ENCODE measurements at regions not wholly inside any gene's neighbourhood (a gene's known extent, or its start where the extent isn't known, plus 50 kb on each side); places are given as distances from the start of the nearest gene placed in this dataset.

- H3K4me2 ChIP-seq (ENCODE audit: control insufficient read depth, extremely low read depth, insufficient read depth, low read depth, low read length) = no peak overlapping the region
- no peak for FAIRE-seq
These were observed 311.0 kb downstream of the HLX start for GRCh38 chr1:221190249-221190648.

DNA sequence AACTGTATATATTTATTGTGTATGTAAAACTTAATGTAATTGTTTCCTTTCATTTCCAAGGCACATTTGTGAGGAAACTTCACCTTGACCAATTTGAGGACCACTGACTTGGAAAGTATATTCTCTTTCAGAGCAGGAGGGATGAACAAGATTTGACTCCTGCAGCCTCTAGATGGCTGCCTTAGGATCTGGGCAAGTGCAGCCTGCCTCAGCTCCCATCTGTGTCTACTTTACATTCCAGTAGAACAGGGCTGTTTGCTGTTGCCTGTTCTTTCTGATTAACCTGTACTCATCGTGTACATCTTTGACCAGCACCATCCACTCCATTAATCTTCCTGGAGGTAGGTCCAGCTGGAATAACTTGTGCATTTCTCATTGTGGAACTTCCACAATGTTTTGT lies 312.8 kb downstream of the HLX start:
- TF ChIP-seq EZH2 (IDR thresholded peaks at IDR 0.05; ENCODE audit: low read length) = no peak
- TF ChIP-seq, protein P1, sequence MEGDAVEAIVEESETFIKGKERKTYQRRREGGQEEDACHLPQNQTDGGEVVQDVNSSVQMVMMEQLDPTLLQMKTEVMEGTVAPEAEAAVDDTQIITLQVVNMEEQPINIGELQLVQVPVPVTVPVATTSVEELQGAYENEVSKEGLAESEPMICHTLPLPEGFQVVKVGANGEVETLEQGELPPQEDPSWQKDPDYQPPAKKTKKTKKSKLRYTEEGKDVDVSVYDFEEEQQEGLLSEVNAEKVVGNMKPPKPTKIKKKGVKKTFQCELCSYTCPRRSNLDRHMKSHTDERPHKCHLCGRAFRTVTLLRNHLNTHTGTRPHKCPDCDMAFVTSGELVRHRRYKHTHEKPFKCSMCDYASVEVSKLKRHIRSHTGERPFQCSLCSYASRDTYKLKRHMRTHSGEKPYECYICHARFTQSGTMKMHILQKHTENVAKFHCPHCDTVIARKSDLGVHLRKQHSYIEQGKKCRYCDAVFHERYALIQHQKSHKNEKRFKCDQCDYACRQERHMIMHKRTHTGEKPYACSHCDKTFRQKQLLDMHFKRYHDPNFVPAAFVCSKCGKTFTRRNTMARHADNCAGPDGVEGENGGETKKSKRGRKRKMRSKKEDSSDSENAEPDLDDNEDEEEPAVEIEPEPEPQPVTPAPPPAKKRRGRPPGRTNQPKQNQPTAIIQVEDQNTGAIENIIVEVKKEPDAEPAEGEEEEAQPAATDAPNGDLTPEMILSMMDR (optimal IDR thresholded peaks at IDR 0.05 in 1 of 3, IDR thresholded peaks at IDR 0.05 in 1 of 3, conservative IDR thresholded peaks at IDR 0.05 in 1 of 3; ENCODE audit: extremely low read depth in 1 of 3, insufficient read depth in 2 of 3, low read length in 3 of 3) = no peak
- Histone ChIP-seq H4K20me1 (ENCODE audit: control insufficient read depth, extremely low read depth, insufficient read depth, low read length) (no peaks in the 10 kb centered on the region), H3K27me3 (ENCODE audit: control insufficient read depth, extremely low read depth, insufficient read depth, low read length) (no peaks in the 10 kb centered on the region), H3K9ac (ENCODE audit: control insufficient read depth, extremely low read depth, insufficient read depth, low read length) (no peak overlapping the region), H3K79me2 (ENCODE audit: control insufficient read depth, insufficient read depth, low read length) (no peaks in the 10 kb centered on the region), H3K4me1 (ENCODE audit: control insufficient read depth, extremely low read depth, insufficient read depth, low read length) (no peaks in the 10 kb centered on the region), H3K36me3 (ENCODE audit: control insufficient read depth in 2 of 2, extremely low read depth in 1 of 2, insufficient read depth in 2 of 2, low read length in 2 of 2) (no peaks in the 10 kb centered on the region), H3K4me3 (ENCODE audit: control insufficient read depth in 2 of 3, extremely low read depth in 1 of 3, insufficient read depth in 2 of 3, low read depth in 1 of 3, low read length in 3 of 3) (no peak overlapping the region), H3K9me1 (ENCODE audit: control insufficient read depth, extremely low read depth, insufficient read depth, low read length) (no peaks in the 10 kb centered on the region), H2AFZ (ENCODE audit: control insufficient read depth, low read length) (no peak overlapping the region), H3K4me2 (ENCODE audit: control insufficient read depth, extremely low read depth, insufficient read depth, low read depth, low read length) (no peak overlapping the region), H3K27ac (ENCODE audit: control insufficient read depth, insufficient read depth, low read length) (no peak overlapping the region), H3K9me3 (ENCODE audit: control insufficient read depth, low read depth, low read length) (no peaks in the 10 kb centered on the region)
- DNase-seq (ENCODE audit: low read depth, low spot score) = no peak
- dilution Hi-C loops (cut with MboI; ENCODE audit: extremely low pct_ligation_motif_present, low sequenced_read_pairs) = no loop called here
- FAIRE-seq = no peak

More at GRCh38 chr1:221190249-221190648, 311.0 kb downstream of the HLX start:
- no peaks in the 10 kb centered on the region for H3K9me3 ChIP-seq (ENCODE audit: control insufficient read depth, low read depth, low read length)
- H3K9ac ChIP-seq (ENCODE audit: control insufficient read depth, extremely low read depth, insufficient read depth, low read length) = no peak overlapping the region
- no peaks in the 10 kb centered on the region for H3K79me2 ChIP-seq (ENCODE audit: control insufficient read depth, insufficient read depth, low read length)
- no peak overlapping the region for H3K27ac ChIP-seq (ENCODE audit: control insufficient read depth, insufficient read depth, low read length)
- no peak overlapping the region for H2AFZ ChIP-seq (ENCODE audit: control insufficient read depth, low read length)
- no peaks in the 10 kb centered on the region for H3K9me1 ChIP-seq (ENCODE audit: control insufficient read depth, extremely low read depth, insufficient read depth, low read length)
- dilution Hi-C loops (cut with MboI; ENCODE audit: extremely low pct_ligation_motif_present, low sequenced_read_pairs) = no loop called here
- H3K4me1 ChIP-seq (ENCODE audit: control insufficient read depth, extremely low read depth, insufficient read depth, low read length) = no peaks in the 10 kb centered on the region
- no peak for TF ChIP-seq EZH2 (IDR thresholded peaks at IDR 0.05; ENCODE audit: low read length)
- TF ChIP-seq, protein P1 (optimal IDR thresholded peaks at IDR 0.05 in 1 of 3, IDR thresholded peaks at IDR 0.05 in 1 of 3, conservative IDR thresholded peaks at IDR 0.05 in 1 of 3; ENCODE audit: extremely low read depth in 1 of 3, insufficient read depth in 2 of 3, low read length in 3 of 3) = no peak
- no peaks in the 10 kb centered on the region for H4K20me1 ChIP-seq (ENCODE audit: control insufficient read depth, extremely low read depth, insufficient read depth, low read length)
- no peaks in the 10 kb centered on the region for H3K36me3 ChIP-seq (ENCODE audit: control insufficient read depth in 2 of 2, extremely low read depth in 1 of 2, insufficient read depth in 2 of 2, low read length in 2 of 2)
- no peak overlapping the region for H3K4me3 ChIP-seq (ENCODE audit: control insufficient read depth in 2 of 3, extremely low read depth in 1 of 3, insufficient read depth in 2 of 3, low read depth in 1 of 3, low read length in 3 of 3)
- H3K27me3 ChIP-seq (ENCODE audit: control insufficient read depth, extremely low read depth, insufficient read depth, low read length) = no peaks in the 10 kb centered on the region
- DNase-seq (ENCODE audit: low read depth, low spot score) = no peak
